ENCODE measurements at regions not wholly inside any gene's neighbourhood (a gene's known extent, or its start where the extent isn't known, plus 50 kb on each side); places are given as distances from the start of the nearest gene placed in this dataset.

- TF ChIP-seq CTCF (conservative IDR thresholded peaks at IDR 0.05) (no peak), ZFX (IDR thresholded peaks at IDR 0.05) (no peak)
These were observed 127.7 kb upstream of the SHB start for GRCh38 chr9:38196714-38197113.
